ENCODE measurements at regions not wholly inside any gene's neighbourhood (a gene's known extent, or its start where the extent isn't known, plus 50 kb on each side); places are given as distances from the start of the nearest gene placed in this dataset.

GRCh38 chr4:54173281-54173912, 55.7 kb upstream of the PDGFRA start:
- POLR2A ChIA-PET = no interaction called here
- DNase-seq (ENCODE audit: low read depth, low spot score) (no peak), ATAC-seq (no peak), FAIRE-seq (no peak)
- BruUV-seq (replicated peaks) = no TSS peak
- Histone ChIP-seq H3K79me2 (ENCODE audit: control insufficient read depth, insufficient read depth, low read length) (no peaks in the 10 kb centered on the region), H2AFZ (ENCODE audit: control insufficient read depth, low read depth, low read length) (no peak overlapping the region), H4K20me1 (ENCODE audit: control insufficient read depth, insufficient read depth) (no peaks in the 10 kb centered on the region), H3K9ac (ENCODE audit: control insufficient read depth, insufficient read depth, low read length) (no peak overlapping the region), H3K4me2 (ENCODE audit: control insufficient read depth, insufficient read depth) (no peak overlapping the region), H3K4me3 (no peak overlapping the region), H3K4me1 (ENCODE audit: control insufficient read depth, insufficient read depth, low read length) (no peaks in the 10 kb centered on the region), H3K36me3 (ENCODE audit: control insufficient read depth in 2 of 2, insufficient read depth in 2 of 2, low read length in 1 of 2) (no peaks in the 10 kb centered on the region), H3K9me3 (replicated peaks; ENCODE audit: control insufficient read depth, insufficient read depth, low read length) (no peaks in the 10 kb centered on the region), H3K27me3 (replicated peaks in 1 of 2; ENCODE audit: control insufficient read depth in 2 of 2, insufficient read depth in 2 of 2, low read length in 1 of 2) (no peaks in the 10 kb centered on the region; a peak in 1 of 4 replicates), H3K27ac (ENCODE audit: control insufficient read depth, insufficient read depth) (no peak overlapping the region)
- 52% methylated on average over 3 of the region's 4 CpGs for WGBS (ENCODE audit: insufficient coverage, insufficient replicate concordance, low lambda C conversion rate, missing lambda C conversion rate)
- SMC1A ChIA-PET (ENCODE audit: uncharacterized antibody, unreplicated experiment) = no interaction called here
- TF ChIP-seq REST (IDR thresholded peaks at IDR 0.05; ENCODE audit: low read depth, low read length) = no peak
- no peak for TF ChIP-seq NKRF (conservative IDR thresholded peaks at IDR 0.05)
- in situ Hi-C loops (cut with MboI) (no loop called here), intact Hi-C loops (cut with micrococcal nuclease; ENCODE audit: unreplicated experiment) (no loop called here)
- RAD21 ChIA-PET (ENCODE audit: unreplicated experiment) = no interaction called here
- CTCF ChIA-PET = no interaction called here
